ENCODE measurements at regions not wholly inside any gene's neighbourhood (a gene's known extent, or its start where the extent isn't known, plus 50 kb on each side); places are given as distances from the start of the nearest gene placed in this dataset.

- TF ChIP-seq, protein P1, sequence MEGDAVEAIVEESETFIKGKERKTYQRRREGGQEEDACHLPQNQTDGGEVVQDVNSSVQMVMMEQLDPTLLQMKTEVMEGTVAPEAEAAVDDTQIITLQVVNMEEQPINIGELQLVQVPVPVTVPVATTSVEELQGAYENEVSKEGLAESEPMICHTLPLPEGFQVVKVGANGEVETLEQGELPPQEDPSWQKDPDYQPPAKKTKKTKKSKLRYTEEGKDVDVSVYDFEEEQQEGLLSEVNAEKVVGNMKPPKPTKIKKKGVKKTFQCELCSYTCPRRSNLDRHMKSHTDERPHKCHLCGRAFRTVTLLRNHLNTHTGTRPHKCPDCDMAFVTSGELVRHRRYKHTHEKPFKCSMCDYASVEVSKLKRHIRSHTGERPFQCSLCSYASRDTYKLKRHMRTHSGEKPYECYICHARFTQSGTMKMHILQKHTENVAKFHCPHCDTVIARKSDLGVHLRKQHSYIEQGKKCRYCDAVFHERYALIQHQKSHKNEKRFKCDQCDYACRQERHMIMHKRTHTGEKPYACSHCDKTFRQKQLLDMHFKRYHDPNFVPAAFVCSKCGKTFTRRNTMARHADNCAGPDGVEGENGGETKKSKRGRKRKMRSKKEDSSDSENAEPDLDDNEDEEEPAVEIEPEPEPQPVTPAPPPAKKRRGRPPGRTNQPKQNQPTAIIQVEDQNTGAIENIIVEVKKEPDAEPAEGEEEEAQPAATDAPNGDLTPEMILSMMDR (IDR thresholded peaks at IDR 0.05): no peak
- no peak for TF ChIP-seq POLR2A (IDR thresholded peaks at IDR 0.05)
Observed at GRCh38 chr3:153783106-153783505, 338.1 kb upstream of the ARHGEF26 start.

Data from body of pancreas (tissue), 4 donors.